Stimulated activated CD4-positive, alpha-beta T cell treated with anti-CD3 and anti-CD28 coated beads, Interleukin-12 subunit alpha, Interleukin-12 subunit beta, amount 100 ng/mL, for 24 hours (primary cell): ENCODE measurements at regions not wholly inside any gene's neighbourhood (a gene's known extent, or its start where the extent isn't known, plus 50 kb on each side); places are given as distances from the start of the nearest gene placed in this dataset.

Experiments used
- DNase-seq, 2 experiments: peaks; one replicate each; pipeline ENCODE4 v3.0.0-alpha.2; 2020; ENCODE audit warnings: low read depth in 2 of 2

DNA sequence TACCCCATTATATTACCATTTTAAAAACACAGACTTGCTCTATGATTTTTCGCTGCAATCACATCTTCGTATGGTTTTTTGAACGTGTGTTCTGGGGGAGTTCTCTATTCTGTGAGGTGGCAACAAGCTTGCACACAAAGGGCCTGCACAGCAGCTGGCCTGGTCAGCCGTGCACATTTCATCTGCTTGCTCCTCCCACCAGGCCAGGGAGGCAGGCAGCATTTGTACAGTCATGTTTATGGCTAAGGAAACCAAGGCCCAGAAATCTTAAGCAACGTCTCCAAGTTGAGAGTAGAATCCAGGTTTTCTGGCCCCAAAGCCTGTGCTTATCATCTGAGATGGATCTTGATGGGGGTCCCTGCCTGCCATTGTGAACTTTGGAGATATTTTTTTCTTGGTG is 106.4 kb upstream of the SMIM21 start:
- no peak for DNase-seq

DNA sequence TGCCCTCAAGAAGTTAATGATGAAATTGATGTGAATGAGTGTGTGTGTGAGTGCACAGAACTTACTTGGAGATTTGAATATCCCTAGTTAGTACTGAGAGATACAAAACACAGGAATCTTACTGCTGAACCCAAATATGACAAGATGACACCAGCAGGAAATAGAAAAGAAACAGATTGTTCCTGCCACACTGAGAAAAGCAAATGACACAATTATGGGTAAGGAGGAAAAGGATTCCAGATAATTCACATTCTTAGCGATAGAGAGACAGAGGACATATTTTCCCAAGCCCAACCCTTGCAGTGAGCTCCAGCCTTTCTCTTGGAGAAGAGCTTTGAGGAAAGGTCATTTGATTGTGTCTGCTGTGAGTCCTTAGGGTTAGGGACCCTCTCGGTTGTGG is 105.7 kb upstream of the SMIM21 start:
- no peak for DNase-seq

DNA sequence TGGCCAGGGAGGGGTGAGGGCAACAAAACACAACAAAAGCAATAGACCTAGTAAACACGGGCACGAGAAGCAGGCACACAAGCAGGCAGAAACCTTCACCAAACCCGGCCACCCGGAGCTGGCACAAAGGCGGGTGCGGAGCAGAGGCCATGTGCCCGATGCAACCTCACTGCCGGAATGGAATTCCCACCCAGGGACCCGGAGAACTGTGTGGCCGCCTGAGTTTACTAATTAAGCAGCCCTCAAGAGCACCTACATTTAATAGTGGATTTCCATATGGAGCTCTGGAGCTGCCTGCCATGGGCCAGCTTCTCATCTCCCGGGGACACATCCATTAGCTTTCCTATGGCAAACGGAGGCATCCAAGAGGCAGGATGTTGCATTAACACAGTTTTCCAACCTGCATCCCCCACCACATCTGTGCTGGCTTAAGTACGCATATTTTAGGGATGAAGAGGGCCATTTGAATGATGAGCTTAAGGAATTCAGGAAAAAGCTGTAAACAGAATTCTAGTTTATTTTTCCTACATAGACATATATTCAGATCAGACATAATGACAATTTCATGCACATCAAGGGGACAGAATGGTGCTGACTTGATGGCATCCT is 104.5 kb upstream of the SMIM21 start:
- DNase-seq, result no peak

DNA sequence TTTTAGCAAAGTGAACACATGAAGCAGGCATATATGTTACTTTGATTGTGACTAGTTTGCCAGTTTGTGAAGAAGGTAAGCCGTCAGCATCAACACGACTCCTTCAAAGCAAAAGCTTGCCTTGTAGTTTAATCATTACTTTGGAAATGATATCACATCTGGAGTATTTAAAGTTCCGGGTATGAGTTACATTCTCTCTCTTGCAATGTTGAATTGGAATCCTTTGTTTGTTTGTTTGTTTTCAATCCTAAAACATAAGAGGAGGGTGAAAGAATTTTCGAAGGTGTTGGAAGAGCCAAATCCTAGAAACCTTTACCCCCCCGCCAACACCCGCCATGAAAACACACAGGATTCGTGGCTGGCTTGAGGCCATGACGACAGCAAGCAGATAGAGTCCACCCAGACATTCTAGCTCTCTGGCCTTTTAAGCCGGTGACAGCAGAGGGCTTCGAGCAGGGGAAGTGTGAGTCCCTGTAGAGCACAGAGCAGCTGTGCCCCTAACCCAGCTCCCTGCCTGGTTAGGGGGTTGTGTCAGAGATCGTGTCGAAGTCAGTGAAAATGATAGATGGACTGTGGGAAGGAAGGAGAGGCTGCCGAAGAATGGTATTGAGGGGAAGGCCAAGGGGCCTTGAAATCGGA is 103.8 kb upstream of the SMIM21 start:
- no peak for DNase-seq

DNA sequence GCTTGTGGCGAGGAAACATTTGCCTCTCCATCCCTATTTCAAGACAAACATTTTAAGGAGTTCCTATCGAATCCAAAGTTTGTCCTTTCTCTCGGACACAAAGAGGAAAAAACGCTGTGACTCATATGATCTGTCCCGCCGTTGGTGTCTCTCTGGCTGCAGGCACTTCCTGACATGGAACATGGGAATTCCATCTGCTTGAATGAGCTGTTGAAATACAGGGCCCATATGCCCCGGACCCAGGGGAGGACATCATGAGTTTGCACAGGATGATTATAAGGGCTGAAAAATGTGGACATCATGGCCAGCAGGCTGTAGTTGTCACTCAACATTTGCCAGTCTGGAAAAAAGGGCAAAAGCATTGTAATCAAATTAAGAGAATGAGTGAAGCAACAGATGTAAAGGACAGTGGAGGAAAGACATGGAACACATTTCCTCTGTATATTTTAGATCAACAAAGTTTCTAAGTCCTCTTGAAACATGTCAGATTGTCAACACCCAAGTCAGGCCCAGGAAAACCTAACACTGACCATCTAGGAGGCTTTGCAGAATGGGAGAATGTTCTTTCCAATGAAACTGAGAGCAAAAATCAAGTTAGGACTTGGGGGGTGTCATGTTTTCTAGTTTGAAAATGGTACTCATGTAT is 103.2 kb upstream of the SMIM21 start:
- no peak for DNase-seq

DNA sequence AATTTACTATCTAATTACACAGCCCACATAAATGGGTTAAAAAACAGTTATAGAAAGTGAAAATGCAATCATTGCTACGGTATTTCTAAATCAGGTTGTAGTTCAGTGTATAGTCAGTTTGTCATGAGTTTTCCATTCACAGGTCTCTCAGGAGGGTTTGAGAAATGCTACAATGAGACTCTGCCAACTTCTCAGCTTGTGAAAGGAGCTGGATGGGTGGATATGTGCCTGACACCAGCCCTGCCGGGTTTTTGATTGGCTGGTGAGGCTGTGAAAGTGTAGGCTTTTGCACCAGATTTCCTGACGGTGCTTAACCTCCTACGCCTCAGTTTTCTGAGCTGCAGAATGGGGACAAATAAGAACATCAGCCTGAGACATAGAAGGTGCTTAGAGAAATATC is 102.6 kb upstream of the SMIM21 start:
- DNase-seq, result no peak

DNA sequence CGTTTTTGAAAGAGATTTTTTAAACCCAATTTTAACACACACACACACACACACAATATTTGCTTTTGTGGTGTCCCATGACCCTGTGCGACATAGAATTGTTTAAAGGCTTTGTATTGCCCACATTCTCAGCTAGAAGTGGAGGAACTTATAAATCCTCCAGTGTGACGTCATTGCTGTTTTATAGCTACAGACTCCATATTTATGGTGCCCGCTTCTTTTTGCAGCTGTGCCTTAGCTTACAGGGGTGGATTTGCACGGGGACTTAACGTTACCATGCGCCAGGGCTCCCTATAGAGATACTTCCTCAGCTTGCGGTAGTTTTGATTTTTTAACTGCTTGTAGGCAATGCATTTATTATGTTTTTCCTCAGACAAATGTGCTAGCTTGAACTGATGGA is 101.9 kb upstream of the SMIM21 start:
- DNase-seq, result no peak

DNA sequence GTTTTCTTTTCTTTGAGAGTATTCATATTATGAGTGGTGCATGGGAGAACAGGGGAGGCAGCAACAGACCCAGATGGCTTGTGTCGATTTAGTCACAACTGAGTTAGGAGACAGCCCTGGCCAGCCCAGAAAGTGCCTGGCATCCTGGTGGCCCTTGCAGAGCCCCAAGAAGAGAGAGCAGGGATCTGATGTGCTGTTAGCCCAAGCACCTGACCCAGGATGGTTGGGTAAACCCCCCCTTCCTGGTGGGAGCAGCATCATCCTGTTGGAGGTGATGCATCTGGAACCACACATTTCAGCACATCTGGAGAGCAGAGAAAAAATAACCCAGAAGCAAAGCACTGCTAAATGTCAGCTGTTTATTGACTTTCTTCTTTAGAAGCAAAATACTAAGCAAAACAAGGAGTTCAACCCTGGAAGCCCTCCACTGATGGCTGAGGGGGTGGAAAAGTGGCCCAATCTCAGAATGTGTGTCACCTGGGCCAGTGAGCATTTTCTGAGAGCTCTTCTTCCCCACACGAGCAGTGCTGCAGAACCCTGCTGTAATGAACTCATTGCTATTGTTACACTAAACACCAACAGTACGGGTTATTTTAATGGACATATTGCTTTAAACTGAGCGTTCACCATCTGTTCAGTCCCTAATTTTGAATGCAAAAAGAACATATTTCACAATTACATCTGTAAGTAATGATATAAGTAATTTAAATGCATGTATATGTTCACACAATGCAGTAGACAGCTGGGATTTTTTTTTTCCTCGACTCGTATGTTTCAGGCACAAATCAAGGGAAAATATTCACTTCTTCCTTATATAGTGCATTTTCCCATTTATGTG is 100.6 kb upstream of the SMIM21 start:
- DNase-seq, result no peak

DNA sequence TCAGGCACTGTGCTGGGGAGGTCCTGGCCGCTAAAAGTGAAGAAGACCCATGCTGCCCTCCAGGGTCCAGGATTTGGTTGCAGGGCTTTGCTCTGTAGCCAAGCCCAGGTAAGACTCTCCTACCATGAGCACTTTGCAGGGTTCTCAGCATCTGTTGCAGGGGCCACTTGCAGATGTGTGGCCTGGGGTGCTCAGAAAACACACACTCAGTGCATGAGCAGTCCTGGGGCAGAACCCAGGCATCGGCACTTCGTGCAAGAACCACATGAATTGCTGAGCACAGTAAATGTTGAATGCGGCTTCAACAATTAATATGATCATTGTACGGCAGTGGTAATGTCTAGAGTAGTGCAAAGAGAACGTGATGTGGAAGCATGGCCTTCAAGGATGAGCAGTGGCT is 98.5 kb upstream of the SMIM21 start:
- no peak for DNase-seq

DNA sequence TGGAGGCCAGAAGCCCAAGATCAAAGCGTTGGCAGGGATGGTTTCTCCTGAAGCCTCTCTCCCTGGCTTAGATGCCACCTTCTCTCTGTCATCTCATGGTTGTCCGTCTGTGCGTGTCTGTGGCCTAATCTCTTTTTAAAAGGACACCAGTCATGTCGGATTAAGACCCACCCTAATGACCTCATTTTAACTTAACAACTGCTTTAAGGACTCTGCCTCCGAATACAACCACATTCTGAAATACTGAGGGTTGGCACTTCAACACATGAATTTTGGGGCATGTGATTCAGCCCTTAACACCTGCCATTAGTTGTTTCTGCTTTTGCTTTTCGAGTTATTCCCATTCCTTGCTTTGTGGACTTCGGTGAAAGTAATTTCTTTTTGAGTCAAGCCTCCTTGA is 97.8 kb upstream of the SMIM21 start:
- DNase-seq, result no peak

DNA sequence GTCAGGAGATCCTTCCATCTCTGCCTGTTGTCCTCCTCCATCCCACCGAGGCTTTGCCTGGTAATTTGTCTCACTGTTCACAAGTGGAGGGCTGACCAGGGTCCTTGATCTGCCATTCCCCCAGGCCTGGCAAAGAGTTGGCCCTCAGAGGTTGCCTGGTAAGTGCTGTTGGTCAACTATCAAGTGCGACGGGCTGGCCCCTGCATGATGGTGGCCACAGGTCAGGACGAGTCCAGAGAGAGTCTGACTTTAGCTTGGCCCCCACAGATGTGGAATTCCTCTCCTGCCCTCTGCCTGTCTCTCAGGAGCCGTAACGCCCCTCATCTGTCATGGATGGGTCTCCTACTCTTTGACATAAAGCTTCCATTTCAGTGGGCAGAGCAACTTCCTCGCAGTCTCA is 97.3 kb upstream of the SMIM21 start:
- no peak for DNase-seq

DNA sequence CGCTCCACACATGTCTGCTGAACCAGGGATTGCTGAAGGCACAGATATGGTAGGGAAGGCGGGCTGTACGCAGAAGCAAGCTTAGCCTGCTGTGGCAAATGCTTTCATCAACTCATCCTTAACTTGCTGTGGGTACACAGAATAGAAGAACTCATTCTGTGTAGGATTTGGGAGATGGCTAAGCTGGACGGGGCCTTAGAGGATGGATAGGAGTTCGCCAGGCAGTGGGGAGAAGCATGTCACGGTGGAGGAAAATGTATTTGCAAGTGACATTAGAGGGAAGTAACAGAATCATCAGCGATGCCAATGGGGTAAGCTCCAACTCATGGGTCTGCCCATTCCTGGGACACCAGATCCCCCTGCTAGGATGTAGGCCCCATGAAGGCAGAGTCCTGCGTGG is 96.7 kb upstream of the SMIM21 start:
- no peak for DNase-seq

DNA sequence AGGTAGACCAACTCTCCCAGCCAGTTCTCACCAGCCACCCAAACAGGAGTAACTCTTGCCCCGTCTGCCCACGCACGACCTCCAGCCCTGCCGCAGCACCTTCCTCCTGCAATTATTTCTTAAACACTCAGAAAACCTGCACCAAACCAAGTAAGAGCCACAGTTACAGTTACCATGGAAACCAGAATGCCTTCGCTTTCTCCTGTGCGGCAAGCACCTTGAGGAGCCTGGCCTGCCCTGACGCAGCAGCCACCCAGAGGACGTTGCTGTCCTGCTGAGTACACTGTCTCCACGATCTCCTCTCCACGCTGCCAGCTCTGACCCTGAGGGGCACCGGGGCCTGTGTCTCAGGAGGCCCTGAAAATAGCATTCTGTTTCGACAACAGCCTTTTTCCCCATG is 94.3 kb upstream of the SMIM21 start:
- no peak for DNase-seq

DNA sequence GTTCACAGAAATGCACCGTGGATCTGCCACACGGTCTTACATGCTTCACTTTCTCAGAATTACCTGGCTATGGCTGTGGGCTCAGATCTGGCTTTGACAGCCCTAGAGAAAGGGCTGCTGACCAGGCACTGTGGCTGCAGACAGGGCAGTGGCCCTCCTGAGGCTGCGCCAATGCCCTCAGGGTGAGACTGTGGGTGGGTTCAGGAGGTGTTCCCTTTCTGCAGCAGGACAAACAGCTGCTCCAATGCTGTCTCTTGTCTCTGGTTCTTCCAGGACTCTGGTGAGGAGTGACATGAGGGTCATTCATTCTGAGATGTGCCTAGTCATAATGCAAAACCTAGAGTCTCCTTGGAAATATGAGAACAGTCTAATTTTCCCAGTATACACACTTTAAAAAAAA is 90.5 kb upstream of the SMIM21 start:
- no peak for DNase-seq

DNA sequence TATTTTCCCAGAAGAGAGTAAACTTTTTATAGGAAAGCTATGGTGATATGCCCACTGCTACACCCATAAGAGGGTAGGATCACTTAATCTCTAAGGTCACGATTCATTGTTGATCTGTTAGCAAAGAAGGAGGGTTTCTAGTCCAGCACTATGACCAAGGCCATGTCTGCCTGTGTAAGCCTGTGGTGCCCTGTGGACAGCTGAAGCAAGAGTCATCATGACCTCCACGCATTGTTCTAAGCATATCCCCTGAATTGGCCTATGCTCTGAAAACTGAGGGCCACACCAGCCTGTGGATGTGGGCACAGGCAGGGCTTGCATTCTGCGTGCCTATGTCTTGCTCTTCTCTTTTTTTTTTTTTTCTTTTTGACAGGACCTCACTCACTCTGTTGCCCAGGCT is 89.8 kb upstream of the SMIM21 start:
- no peak for DNase-seq

DNA sequence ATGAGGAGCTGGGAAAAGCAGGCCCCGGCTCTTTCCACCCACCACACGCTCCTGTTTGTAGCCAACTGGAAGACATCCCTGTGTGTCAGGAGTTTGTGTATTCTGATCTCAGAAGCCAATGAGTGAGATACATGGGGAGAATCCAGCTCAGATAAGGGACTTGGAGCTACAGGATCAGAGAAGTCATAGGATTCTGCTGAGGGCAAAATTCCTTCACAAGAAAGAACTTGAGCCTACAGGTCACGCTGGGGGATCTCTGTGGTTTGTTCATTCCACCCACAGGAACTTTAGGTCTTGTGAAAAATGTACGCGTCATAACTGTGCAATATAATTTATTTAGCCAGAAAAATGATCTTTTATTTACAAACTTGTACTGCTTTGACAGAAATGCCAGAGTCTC is 80.1 kb upstream of the SMIM21 start:
- DNase-seq, result no peak

DNA sequence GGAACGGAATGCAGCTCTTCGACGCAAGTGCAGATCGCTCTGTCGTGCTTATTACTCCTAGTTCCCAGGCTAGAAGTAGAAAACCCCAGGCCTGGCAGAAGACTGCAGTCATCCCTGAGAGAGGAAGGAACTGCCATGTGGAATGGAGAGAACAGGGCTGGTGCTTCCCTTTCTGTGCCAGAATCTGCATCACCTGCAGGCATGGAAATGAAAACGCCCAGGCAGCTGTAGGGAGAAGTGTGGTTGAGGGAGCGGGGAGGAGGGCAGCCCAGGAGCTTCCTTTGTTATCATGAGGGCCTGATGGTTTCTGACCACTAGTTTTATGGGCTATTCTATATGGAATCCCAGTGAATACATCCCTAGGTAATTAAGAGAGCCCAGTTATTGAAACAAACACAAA is 79.4 kb upstream of the SMIM21 start:
- DNase-seq, result no peak

DNA sequence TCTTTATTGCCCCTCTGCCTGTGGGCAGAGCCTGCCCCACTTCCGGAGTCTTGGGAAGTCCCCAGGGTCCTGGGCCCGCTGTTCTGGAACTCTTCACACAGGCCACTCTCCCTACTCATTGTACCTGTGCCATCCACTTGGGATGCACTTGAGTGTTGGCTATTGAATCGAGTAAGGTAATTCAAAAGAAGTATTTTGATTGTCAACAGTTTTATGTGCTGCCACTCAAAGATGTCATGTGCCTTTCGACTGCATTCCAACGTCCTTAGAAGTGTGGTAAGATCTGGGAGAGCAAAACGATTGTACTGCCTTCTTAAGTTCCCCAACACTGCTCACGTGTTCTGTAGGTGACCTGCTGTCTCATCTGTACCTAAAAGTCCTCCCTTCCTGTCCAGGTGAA is 77.0 kb upstream of the SMIM21 start:
- DNase-seq, result no peak

DNA sequence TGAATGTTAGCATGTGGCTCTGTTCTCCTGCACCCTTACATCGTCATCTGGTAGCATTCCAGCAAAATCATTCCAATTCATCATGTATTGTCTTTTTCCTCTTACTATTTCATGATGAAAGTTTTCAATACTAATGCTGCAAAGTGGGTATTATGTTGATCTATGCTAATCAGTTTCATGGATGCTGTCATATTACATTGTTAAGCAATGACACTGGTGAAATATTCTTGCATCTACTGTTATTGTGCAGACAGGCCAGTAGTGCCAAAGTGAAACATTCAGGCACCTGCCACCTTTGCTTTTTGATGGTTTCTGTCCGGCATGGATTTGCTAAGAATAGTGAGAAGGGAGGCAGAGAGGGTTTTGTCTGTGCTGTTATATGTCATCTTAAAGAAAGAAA is 76.1 kb upstream of the SMIM21 start:
- DNase-seq, result no peak

DNA sequence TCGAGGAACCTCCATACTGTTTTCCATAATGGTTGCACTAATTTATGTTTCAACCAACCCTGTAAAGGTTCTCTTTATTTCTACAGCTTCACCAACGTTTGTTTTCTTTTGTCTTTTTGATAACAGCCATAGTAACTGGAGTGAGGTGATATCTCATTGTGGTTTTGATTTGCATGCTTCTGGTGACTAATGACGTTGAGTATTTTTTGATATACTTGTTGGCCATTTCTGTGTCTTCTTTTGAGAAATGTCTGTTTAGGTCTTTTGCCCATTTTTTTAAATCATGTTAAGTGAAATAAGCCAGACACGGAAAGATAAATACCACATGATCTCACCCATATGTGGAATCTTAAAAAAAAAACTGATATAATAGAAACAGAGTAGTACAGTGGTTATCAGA is 74.8 kb upstream of the SMIM21 start:
- DNase-seq, result no peak

DNA sequence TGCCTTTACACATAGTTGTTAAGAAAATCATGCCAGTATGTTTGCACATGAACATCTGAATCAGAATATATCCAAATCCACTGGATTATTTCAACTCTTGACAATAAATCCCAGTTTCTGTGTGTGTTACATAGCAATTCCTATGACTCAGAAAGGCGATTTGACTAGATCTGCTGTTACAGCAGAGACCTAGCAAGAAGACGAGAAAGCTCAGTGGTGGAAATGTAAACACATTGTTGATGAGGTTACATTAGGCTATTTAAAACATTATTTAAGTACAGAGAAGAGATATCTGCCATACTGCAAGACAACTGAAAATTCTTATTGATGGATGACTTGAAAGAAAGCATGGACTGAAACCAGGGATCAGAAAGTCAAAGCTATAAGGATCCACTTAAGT is 73.0 kb upstream of the SMIM21 start:
- DNase-seq, result no peak

DNA sequence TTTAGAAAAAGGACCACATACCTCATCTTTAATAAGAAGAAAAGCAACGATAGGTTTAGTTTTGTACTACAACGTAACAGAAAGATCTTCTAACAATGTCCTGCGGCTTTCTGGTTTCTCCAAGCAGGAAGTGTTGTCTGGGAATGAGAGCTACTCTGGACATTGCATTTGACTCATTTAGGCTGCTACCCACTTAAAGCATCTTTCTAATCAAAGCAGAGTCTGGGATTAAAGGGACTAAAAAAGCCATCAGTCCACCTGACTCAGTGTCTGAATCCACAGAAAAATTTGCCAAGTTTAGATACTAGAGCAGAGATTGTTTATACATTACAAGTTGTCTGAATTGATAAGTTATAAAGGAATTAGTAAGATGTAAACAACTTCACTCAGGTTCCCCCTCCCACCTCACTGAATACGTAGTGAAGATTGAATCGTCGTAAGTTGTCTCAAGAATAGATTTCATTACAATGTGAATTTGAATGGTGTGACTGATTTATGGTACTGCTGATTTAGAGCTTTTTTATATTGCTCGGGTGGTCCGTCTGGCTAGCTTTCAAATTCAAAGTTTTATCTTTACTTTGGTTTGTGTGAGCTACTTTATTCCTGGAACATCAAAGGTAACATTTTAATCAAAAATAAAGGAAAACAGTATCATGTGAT is 70.2 kb upstream of the SMIM21 start:
- no peak for DNase-seq
